ENCODE measurements at regions not wholly inside any gene's neighbourhood (a gene's known extent, or its start where the extent isn't known, plus 50 kb on each side); places are given as distances from the start of the nearest gene placed in this dataset.

- no peak overlapping the region for H4K91ac ChIP-seq (ENCODE audit: insufficient read length, low read depth, low read length)
- H4K8ac ChIP-seq (replicated peaks; ENCODE audit: insufficient read length, low read depth, low read length) = no peak overlapping the region
- Mint-ChIP-seq H3K36me3 (ENCODE audit: insufficient read depth in 1 of 3, low read depth in 3 of 3) (peaks cover 0 to 8% (median 8%) of the 10 kb centered on the region in 3 experiments; a peak in 3 of 7 replicates), H3K4me1 (peaks cover 21 to 25% of the 10 kb centered on the region in 2 experiments), H3K27me3 (ENCODE audit: low read depth) (no peaks in the 10 kb centered on the region), H3K4me3 (no peak overlapping the region), H3K27ac (no peak overlapping the region), H3K9me3 (peaks cover 0 to 2% of the 10 kb centered on the region in 2 experiments; a peak in 2 of 5 replicates)
- no peak overlapping the region for H3T11ph ChIP-seq (ENCODE audit: low read length)
- H3K4me2 ChIP-seq (ENCODE audit: insufficient read depth, insufficient read length, low read length) = no peak overlapping the region
- H4K5ac ChIP-seq (ENCODE audit: insufficient read length, low read depth, low read length) = no peak overlapping the region
- DNase-seq = no peak
- no peak overlapping the region for H2BK20ac ChIP-seq (ENCODE audit: low read depth, low read length, poor library complexity, severe bottlenecking)
- no peak overlapping the region for H2BK5ac ChIP-seq (ENCODE audit: insufficient read length, low read length)
- no peak overlapping the region for H3K4ac ChIP-seq (ENCODE audit: low read depth, low read length)
- no peak overlapping the region for H2AK5ac ChIP-seq (ENCODE audit: insufficient read length, low read length)
- no peaks in the 10 kb centered on the region for H3K27me3 ChIP-seq (ENCODE audit: insufficient read depth, low read length)
- H3K56ac ChIP-seq (ENCODE audit: insufficient read length, low read depth, low read length) = no peak overlapping the region
- H3K14ac ChIP-seq (ENCODE audit: insufficient read depth, low read length) = no peak overlapping the region
- H2AFZ ChIP-seq (ENCODE audit: low read length) = no peak overlapping the region
- no peak overlapping the region for H3K18ac ChIP-seq (ENCODE audit: insufficient read length, low read depth, low read length)
- no peaks in the 10 kb centered on the region for H3K23me2 ChIP-seq (ENCODE audit: insufficient read length, low read depth, low read length, poor library complexity, severe bottlenecking)
- no peak for TF ChIP-seq CTCF (conservative IDR thresholded peaks at IDR 0.05)
- H3K23ac ChIP-seq (ENCODE audit: insufficient read length, low read depth, low read length) = no peak overlapping the region
- H4K20me1 ChIP-seq (ENCODE audit: control insufficient read depth, insufficient read depth, insufficient read length) = no peaks in the 10 kb centered on the region
- no peak overlapping the region for H3K27ac ChIP-seq (ENCODE audit: insufficient read length, low read depth, low read length)
- no peak overlapping the region for H2BK120ac ChIP-seq (ENCODE audit: low read depth, low read length, poor library complexity, severe bottlenecking)
- no peak overlapping the region for H2BK15ac ChIP-seq (ENCODE audit: low read depth, low read length)
- no peaks in the 10 kb centered on the region for H3K79me2 ChIP-seq (ENCODE audit: insufficient read depth, low read length)
- H3K9me3 ChIP-seq (ENCODE audit: control insufficient read depth, low read depth, low read length) = no peaks in the 10 kb centered on the region
- H3K4me1 ChIP-seq (ENCODE audit: insufficient read depth, low read length) = peaks cover 10% of the 10 kb centered on the region; the same call in 1 of the 2 replicates
- H3K79me1 ChIP-seq (ENCODE audit: insufficient read depth, low read depth, low read length, poor library complexity, severe bottlenecking) = no peaks in the 10 kb centered on the region
- H3K9ac ChIP-seq (ENCODE audit: extremely low read depth, insufficient read length, low read length) = no peak overlapping the region
- no peak overlapping the region for H2BK12ac ChIP-seq (ENCODE audit: insufficient read length, low read depth, low read length)
- WGBS (ENCODE audit: extremely low coverage, insufficient read length, low lambda C conversion rate) = no CpG with 5 or more reads among the region's 3 CpGs
Measured at GRCh38 chr3:115552007-115552406, 71.3 kb upstream of the GAP43 start.

Measured in H9 (cell line).